K562 (cell line): ENCODE measurements at regions not wholly inside any gene's neighbourhood (a gene's known extent, or its start where the extent isn't known, plus 50 kb on each side); places are given as distances from the start of the nearest gene placed in this dataset.

Source experiments
- ATAC-seq: fragments of 200-7000 bp; cut with Tn5 transposase; 3 replicates; pipeline ENCODE4 v1.9.1; 2020; ENCODE audit warnings: moderate library complexity
- BruUV-seq: library from RNA; stranded (reverse); fragments of 400-500 nt; replicated peaks from 2 replicates; lab custom pipeline; 2021; lab: Mats Ljungman, UMichigan
- CTCF ChIA-PET: fragments of 300-600 bp; formaldehyde crosslinking; extraction: SDS; loops from one replicate; lab custom pipeline; 2021; ENCODE audit warnings: low intra/inter-chr PET ratio; lab: Yijun Ruan, JAX
- POLR2A ChIA-PET: fragments of 300-600, 350-650 bp; sonication (Branson Sonifier 250); formaldehyde crosslinking; extraction: SDS; loops from one replicate; lab custom pipeline; 2021; ENCODE audit warnings: antibody characterized with exemption, inconsistent platforms; lab: Yijun Ruan, JAX
- DNase-seq, 4 experiments: peaks; one replicate each; pipeline versions ENCODE4 v3.0.0 to v3.0.0-alpha.2; 2011 to 2018; ENCODE audit warnings: low spot score in 3 of 4, mixed read lengths in 3 of 4; ENCODE audit errors: extremely low read depth in 1 of 4
- FAIRE-seq: peaks from 2 replicates; lab custom pipeline; 2011; peaks lifted over from hg19 to GRCh38; lab: Jason Lieb, UNC
- H2AFZ ChIP-seq: 2 replicates; pipeline ENCODE4 v1.6.0; 2011; ENCODE audit warnings: low read depth, low read length, control low read depth, inconsistent platforms
- H3K27ac ChIP-seq: fragments of 200-600 bp; 3 replicates; pipeline ENCODE4 v1.8.0; 2011; ENCODE audit warnings: low read depth, mild to moderate bottlenecking, control low read depth, inconsistent platforms, low read length, moderate library complexity, mixed read lengths; ENCODE audit errors: extremely low read depth
- H3K27me3 ChIP-seq, 2 experiments: fragments of 300-600 bp in 1 of 2; 2 replicates in 1 of 2; 3 replicates in 1 of 2; pipeline versions ENCODE4 v1.6.0 to v1.8.0; 2011; ENCODE audit warnings: inconsistent platforms in 2 of 2, low read length in 2 of 2, mild to moderate bottlenecking in 1 of 2, mixed read lengths in 1 of 2, moderate library complexity in 1 of 2; ENCODE audit not compliant: control insufficient read depth in 2 of 2, insufficient read depth in 2 of 2
- H3K36me3 ChIP-seq: fragments of 300-600 bp; 3 replicates; pipeline ENCODE4 v1.8.0; 2011; ENCODE audit warnings: mild to moderate bottlenecking, low read length, inconsistent platforms; ENCODE audit not compliant: control insufficient read depth, insufficient read depth
- H3K4me1 ChIP-seq, 2 experiments: fragments of 200-600 bp in 1 of 2; replicated peaks in 1 of 2; 2 replicates in 1 of 2; 3 replicates in 1 of 2; pipeline versions ENCODE4 v1.5.1 to v1.8.0; 2011; ENCODE audit warnings: inconsistent platforms in 2 of 2, low read length in 2 of 2, mild to moderate bottlenecking in 1 of 2, mixed read lengths in 1 of 2, moderate library complexity in 1 of 2; ENCODE audit not compliant: control insufficient read depth in 2 of 2, insufficient read depth in 2 of 2
- H3K4me2 ChIP-seq: 2 replicates; pipeline ENCODE4 v1.6.1; 2011; ENCODE audit warnings: low read length, control low read depth, inconsistent platforms, mixed read lengths; ENCODE audit not compliant: insufficient read depth
- H3K4me3 ChIP-seq: fragments of 200-600 bp; sonication (generic), shearing (Covaris generic); 2 replicates; pipeline ENCODE4 v1.5.1; 2016; ENCODE audit warnings: control low read depth, inconsistent platforms
- H3K79me2 ChIP-seq: fragments of 200-600 bp; 3 replicates; pipeline ENCODE4 v1.8.0; 2011; ENCODE audit warnings: low read length, inconsistent platforms; ENCODE audit not compliant: control insufficient read depth, insufficient read depth
- H3K9ac ChIP-seq, 2 experiments: 2 replicates each; pipeline versions ENCODE4 v1.6.0 to v1.6.1; 2011; ENCODE audit warnings: low read depth in 2 of 2, low read length in 2 of 2, control low read depth in 1 of 2, inconsistent platforms in 1 of 2, mild to moderate bottlenecking in 1 of 2, mixed read lengths in 1 of 2; ENCODE audit not compliant: insufficient read depth in 1 of 2
- H3K9me1 ChIP-seq: one replicate; pipeline ENCODE4 v1.6.0; 2011; ENCODE audit warnings: inconsistent platforms, mild to moderate bottlenecking, low read length, moderate library complexity; ENCODE audit not compliant: control insufficient read depth, insufficient read depth
- H3K9me3 ChIP-seq: replicated peaks from 2 replicates; pipeline ENCODE4 v1.5.1; 2011; ENCODE audit warnings: low read depth, low read length, inconsistent platforms; ENCODE audit not compliant: control insufficient read depth, insufficient read depth
- H4K20me1 ChIP-seq: replicated peaks from 2 replicates; pipeline ENCODE4 v1.6.1; 2011; ENCODE audit warnings: low read length, inconsistent platforms, mixed read lengths; ENCODE audit not compliant: control insufficient read depth, insufficient read depth
- CBX8 ChIP-seq: fragments of 200-600 bp; sonication (generic); IDR thresholded peaks from 2 replicates; pipeline ENCODE4 v1.6.1; 2012; ENCODE audit warnings: borderline replicate concordance, mixed run types, low read depth, mild to moderate bottlenecking, moderate library complexity, mixed read lengths, low read length, control low read depth, inconsistent platforms; ENCODE audit not compliant: poor library complexity, severe bottlenecking; ENCODE audit errors: extremely low read depth
- CREM ChIP-seq: IDR thresholded peaks from 2 replicates; pipeline ENCODE4 v1.6.1; 2014; ENCODE audit warnings: antibody characterized with exemption, low read depth
- EHMT2 ChIP-seq: fragments of 450-650 bp; IDR thresholded peaks from 2 replicates; pipeline ENCODE4 v1.6.1; 2018; ENCODE audit warnings: antibody characterized with exemption
- HDAC6 ChIP-seq: IDR thresholded peaks from 2 replicates; pipeline ENCODE4 v1.6.1; 2012; ENCODE audit warnings: low read depth, mild to moderate bottlenecking, control low read depth, inconsistent platforms, low read length, moderate library complexity
- HDGF ChIP-seq: fragments of 450-650 bp; IDR thresholded peaks from 2 replicates; pipeline ENCODE4 v1.6.1; 2016
- NFXL1 ChIP-seq: fragments of 450-650 bp; formaldehyde crosslinking; IDR thresholded peaks from 2 replicates; pipeline ENCODE4 v1.4.0; 2021; ENCODE audit warnings: mild to moderate bottlenecking
- SMARCB1 ChIP-seq: IDR thresholded peaks from 2 replicates; pipeline ENCODE4 v1.6.1; 2011; ENCODE audit warnings: improper control_type of control experiment, low read depth; ENCODE audit not compliant: insufficient read length
- THAP7 ChIP-seq: fragments of 250-450 bp; sonication (Bioruptor Pico); IDR thresholded peaks from 2 replicates; pipeline ENCODE4 v1.5.0; 2021
- ZNF583 ChIP-seq: fragments of 250-450 bp; sonication (Bioruptor Pico); IDR thresholded peaks from 2 replicates; pipeline ENCODE4 v1.4.0; 2020
- WGBS: fragments of 100-300 bp; shearing (Covaris generic); methylation state at CpG from one replicate; pipeline ENCODE4 v1.1.6; 2016; ENCODE audit warnings: low coverage, mixed read lengths; ENCODE audit not compliant: insufficient coverage; ENCODE audit errors: missing lambda C conversion rate; 5-methylcytosine and 5-hydroxymethylcytosine counted together
- in situ Hi-C: fragments of 300-500 bp; cut with MboI; formaldehyde crosslinking; loops from 4 replicates; pipeline ENCODE4 v1.15.0; 2018; ENCODE audit warnings: inconsistent platforms, mixed read lengths
- intact Hi-C: fragments of 100-400 bp; cut with micrococcal nuclease; formaldehyde crosslinking; loops from 2 replicates; pipeline ENCODE4 v1.14.2; 2022

GRCh38 chr6:105882121-105882803, 203.9 kb upstream of the PRDM1 start:
- no peak for ATAC-seq
- H3K36me3 ChIP-seq, result no peaks in the 10 kb centered on the region
- peaks cover 0 to 29% of the 10 kb centered on the region in 2 experiments; a peak in 2 of 5 replicates for H3K27me3 ChIP-seq
- H3K27ac ChIP-seq, result no peak overlapping the region
- no peak overlapping the region for H3K4me2 ChIP-seq
- CTCF ChIA-PET, result no interaction called here
- no peaks in the 10 kb centered on the region for H3K79me2 ChIP-seq
- no peaks in the 10 kb centered on the region for H3K9me1 ChIP-seq
- intact Hi-C loops, result no loop called here
- in situ Hi-C loops, result no loop called here
- no peaks in the 10 kb centered on the region for H3K9me3 ChIP-seq
- TF ChIP-seq ZNF583, result no peak
- TF ChIP-seq CBX8, result no peak
- no peak for TF ChIP-seq THAP7 (CRISPR knock-in tag)
- no peak for TF ChIP-seq NFXL1 (CRISPR knock-in tag)
- TF ChIP-seq CREM, result no peak
- TF ChIP-seq SMARCB1, result no peak
- TF ChIP-seq EHMT2, result no peak
- no peak for TF ChIP-seq HDGF
- TF ChIP-seq HDAC6, result no peak
- no peak overlapping the region for H2AFZ ChIP-seq
- H4K20me1 ChIP-seq, result no peaks in the 10 kb centered on the region
- no TSS peak for BruUV-seq
- FAIRE-seq, result no peak
- H3K4me3 ChIP-seq, result no peak overlapping the region
- 0% methylated on average over 2 of the region's 2 CpGs for WGBS
- no peak overlapping the region for H3K9ac ChIP-seq
- POLR2A ChIA-PET, result interaction anchor here (0.6 to 1.5 kb wide), 3 partner anchors 12 to 1486 kb away, joined by 3 to 5 read pairs (median 5); no protein-coding TSS in a partner anchor
- no peak for DNase-seq
- no peaks in the 10 kb centered on the region for H3K4me1 ChIP-seq
